ENCODE measurements at regions not wholly inside any gene's neighbourhood (a gene's known extent, or its start where the extent isn't known, plus 50 kb on each side); places are given as distances from the start of the nearest gene placed in this dataset.

DNA sequence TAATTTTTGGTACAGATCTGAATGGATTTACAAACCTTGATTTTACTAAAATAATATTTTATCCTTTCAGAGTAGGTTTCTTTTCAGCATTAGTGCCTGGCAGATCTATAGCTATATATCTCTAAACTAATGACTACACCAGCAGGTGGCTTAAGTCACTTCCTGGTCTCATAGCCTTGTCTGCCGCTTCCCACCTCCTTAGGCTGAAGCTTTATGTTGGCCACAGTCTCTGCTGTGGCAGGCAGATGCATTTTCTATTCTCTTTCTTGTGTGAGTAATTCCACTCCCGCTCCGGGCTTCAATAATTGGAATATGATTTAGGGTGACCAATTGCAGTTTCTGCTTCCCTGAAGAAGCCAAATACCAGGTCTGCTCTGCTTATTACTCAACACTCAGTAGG is 226.8 kb upstream of the HS3ST5 start:
- no peak for TF ChIP-seq CHD2 (IDR thresholded peaks at IDR 0.05; ENCODE audit: borderline replicate concordance, low read depth, low read length)
- no peak for TF ChIP-seq JUNB (IDR thresholded peaks at IDR 0.05)
- no peak for TF ChIP-seq EZH2 (IDR thresholded peaks at IDR 0.05; ENCODE audit: borderline replicate concordance, control insufficient read depth, low read depth, low read length)
- TF ChIP-seq, protein P1, sequence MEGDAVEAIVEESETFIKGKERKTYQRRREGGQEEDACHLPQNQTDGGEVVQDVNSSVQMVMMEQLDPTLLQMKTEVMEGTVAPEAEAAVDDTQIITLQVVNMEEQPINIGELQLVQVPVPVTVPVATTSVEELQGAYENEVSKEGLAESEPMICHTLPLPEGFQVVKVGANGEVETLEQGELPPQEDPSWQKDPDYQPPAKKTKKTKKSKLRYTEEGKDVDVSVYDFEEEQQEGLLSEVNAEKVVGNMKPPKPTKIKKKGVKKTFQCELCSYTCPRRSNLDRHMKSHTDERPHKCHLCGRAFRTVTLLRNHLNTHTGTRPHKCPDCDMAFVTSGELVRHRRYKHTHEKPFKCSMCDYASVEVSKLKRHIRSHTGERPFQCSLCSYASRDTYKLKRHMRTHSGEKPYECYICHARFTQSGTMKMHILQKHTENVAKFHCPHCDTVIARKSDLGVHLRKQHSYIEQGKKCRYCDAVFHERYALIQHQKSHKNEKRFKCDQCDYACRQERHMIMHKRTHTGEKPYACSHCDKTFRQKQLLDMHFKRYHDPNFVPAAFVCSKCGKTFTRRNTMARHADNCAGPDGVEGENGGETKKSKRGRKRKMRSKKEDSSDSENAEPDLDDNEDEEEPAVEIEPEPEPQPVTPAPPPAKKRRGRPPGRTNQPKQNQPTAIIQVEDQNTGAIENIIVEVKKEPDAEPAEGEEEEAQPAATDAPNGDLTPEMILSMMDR (IDR thresholded peaks at IDR 0.05 in 2 of 3, conservative IDR thresholded peaks at IDR 0.05 in 1 of 3; ENCODE audit: control insufficient read depth in 2 of 3, extremely low read depth in 1 of 3, insufficient read depth in 1 of 3, low read depth in 3 of 3, low read length in 3 of 3), result no peak
- no peak for TF ChIP-seq RFX5 (IDR thresholded peaks at IDR 0.05; ENCODE audit: low read depth, low read length)
- no peak for TF ChIP-seq GABPA (IDR thresholded peaks at IDR 0.05; ENCODE audit: low read depth)
